PC-3 (cell line): ENCODE measurements at regions not wholly inside any gene's neighbourhood (a gene's known extent, or its start where the extent isn't known, plus 50 kb on each side); places are given as distances from the start of the nearest gene placed in this dataset.

ENCODE experiments used
- EZH2 ChIP-seq: fragments of 300-600 bp; sonication (generic); IDR thresholded peaks from one replicate; pipeline ENCODE4 v1.6.1; 2017; ENCODE audit warnings: antibody characterized with exemption, mild to moderate bottlenecking, low read length; ENCODE audit not compliant: unreplicated experiment
- EZH2phosphoT487 ChIP-seq: fragments of 300-600 bp; sonication (generic); IDR thresholded peaks from 2 replicates; pipeline ENCODE4 v1.6.1; 2018; ENCODE audit warnings: mild to moderate bottlenecking, antibody characterized with exemption, low read length, borderline replicate concordance
- TF ChIP-seq, protein P1 (sequence below): fragments of 300-600 bp; sonication (generic); conservative IDR thresholded peaks from 2 replicates; pipeline ENCODE4 v1.5.1; 2017; ENCODE audit warnings: antibody characterized with exemption, low read depth, mild to moderate bottlenecking, low read length

DNA sequence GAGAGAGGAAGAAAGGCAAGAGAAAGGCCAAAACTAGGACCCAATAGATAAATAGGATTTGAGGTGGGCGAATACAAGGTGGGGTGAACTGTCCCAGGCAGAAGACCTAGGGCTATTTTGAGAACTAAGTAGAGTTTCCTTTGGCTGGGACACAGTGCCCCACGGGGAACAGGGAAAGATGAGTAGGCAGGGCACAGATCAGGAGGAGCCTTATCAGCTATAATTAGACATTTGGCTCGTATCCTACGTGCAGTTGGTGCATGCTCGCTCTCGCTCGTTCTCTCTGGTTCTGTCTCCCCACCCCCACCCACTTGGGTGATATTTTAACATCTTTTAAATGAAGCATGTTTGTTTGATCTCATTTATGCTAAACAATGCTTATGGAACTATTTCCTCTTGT lies 235.0 kb upstream of the JUN start:
- TF ChIP-seq, protein P1, sequence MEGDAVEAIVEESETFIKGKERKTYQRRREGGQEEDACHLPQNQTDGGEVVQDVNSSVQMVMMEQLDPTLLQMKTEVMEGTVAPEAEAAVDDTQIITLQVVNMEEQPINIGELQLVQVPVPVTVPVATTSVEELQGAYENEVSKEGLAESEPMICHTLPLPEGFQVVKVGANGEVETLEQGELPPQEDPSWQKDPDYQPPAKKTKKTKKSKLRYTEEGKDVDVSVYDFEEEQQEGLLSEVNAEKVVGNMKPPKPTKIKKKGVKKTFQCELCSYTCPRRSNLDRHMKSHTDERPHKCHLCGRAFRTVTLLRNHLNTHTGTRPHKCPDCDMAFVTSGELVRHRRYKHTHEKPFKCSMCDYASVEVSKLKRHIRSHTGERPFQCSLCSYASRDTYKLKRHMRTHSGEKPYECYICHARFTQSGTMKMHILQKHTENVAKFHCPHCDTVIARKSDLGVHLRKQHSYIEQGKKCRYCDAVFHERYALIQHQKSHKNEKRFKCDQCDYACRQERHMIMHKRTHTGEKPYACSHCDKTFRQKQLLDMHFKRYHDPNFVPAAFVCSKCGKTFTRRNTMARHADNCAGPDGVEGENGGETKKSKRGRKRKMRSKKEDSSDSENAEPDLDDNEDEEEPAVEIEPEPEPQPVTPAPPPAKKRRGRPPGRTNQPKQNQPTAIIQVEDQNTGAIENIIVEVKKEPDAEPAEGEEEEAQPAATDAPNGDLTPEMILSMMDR, result no peak
- no peak for TF ChIP-seq EZH2phosphoT487
- TF ChIP-seq EZH2, result no peak
